ENCODE measurements at regions not wholly inside any gene's neighbourhood (a gene's known extent, or its start where the extent isn't known, plus 50 kb on each side); places are given as distances from the start of the nearest gene placed in this dataset.
"Not testable (repeated sequence)": the region's sequence is repeated elsewhere in the genome, so short reads cannot be mapped to it uniquely, and the experiment has no call there.

- peak; percentile 39 for DNase-seq (ENCODE audit: low read depth, low spot score)
Measured at GRCh38 chr5:166781737-166782136, 1509.7 kb upstream of the WWC1 start.

- no peak for DNase-seq (ENCODE audit: low read depth, low spot score)
Measured at GRCh38 chr5:166784545-166785078, 1506.8 kb upstream of the WWC1 start.

- DNase-seq (ENCODE audit: low read depth, low spot score), result no peak
Measured at GRCh38 chr5:166786178-166786577, 1505.3 kb upstream of the WWC1 start.

- no peak for DNase-seq (ENCODE audit: low read depth, low spot score)
Measured at GRCh38 chr5:166786889-166787288, 1504.6 kb upstream of the WWC1 start.

GRCh38 chr5:166788050-166788449 is 1503.4 kb upstream of the WWC1 start:
- no peak for DNase-seq (ENCODE audit: low read depth, low spot score)

- DNase-seq (ENCODE audit: low read depth, low spot score), result no peak
Measured at GRCh38 chr5:166795756-166796155, 1495.7 kb upstream of the WWC1 start.

- DNase-seq (ENCODE audit: low read depth, low spot score), result no peak
Measured at GRCh38 chr5:166803058-166803457, 1488.4 kb upstream of the WWC1 start.

GRCh38 chr5:166804223-166804622 is 1487.2 kb upstream of the WWC1 start:
- not testable (repeated sequence) for DNase-seq (ENCODE audit: low read depth, low spot score)

- not testable (repeated sequence) for DNase-seq (ENCODE audit: low read depth, low spot score)
Measured at GRCh38 chr5:166804693-166805092, 1486.8 kb upstream of the WWC1 start.

- DNase-seq (ENCODE audit: low read depth, low spot score), result not testable (repeated sequence)
Measured at GRCh38 chr5:166810093-166810658, 1481.3 kb upstream of the WWC1 start.

GRCh38 chr5:166810721-166811120 is 1480.7 kb upstream of the WWC1 start:
- no peak for DNase-seq (ENCODE audit: low read depth, low spot score)

GRCh38 chr5:166823360-166823759 is 1468.1 kb upstream of the WWC1 start:
- DNase-seq (ENCODE audit: low read depth, low spot score), result no peak

- peak; percentile 14 for DNase-seq (ENCODE audit: low read depth, low spot score)
Measured at GRCh38 chr5:166834246-166834645, 1457.2 kb upstream of the WWC1 start.

GRCh38 chr5:166845044-166845443 is 1446.4 kb upstream of the WWC1 start:
- DNase-seq (ENCODE audit: low read depth, low spot score), result peak; percentile 62

GRCh38 chr5:166856791-166857190 is 1434.7 kb upstream of the WWC1 start:
- no peak for DNase-seq (ENCODE audit: low read depth, low spot score)

GRCh38 chr5:166860426-166860825 is 1431.0 kb upstream of the WWC1 start:
- DNase-seq (ENCODE audit: low read depth, low spot score), result no peak

- DNase-seq (ENCODE audit: low read depth, low spot score), result no peak
Measured at GRCh38 chr5:166862581-166862980, 1428.9 kb upstream of the WWC1 start.

GRCh38 chr5:166865206-166865605 is 1426.2 kb upstream of the WWC1 start:
- no peak for DNase-seq (ENCODE audit: low read depth, low spot score)

GRCh38 chr5:166880456-166880855 is 1411.0 kb upstream of the WWC1 start:
- no peak for DNase-seq (ENCODE audit: low read depth, low spot score)

GRCh38 chr5:166881802-166882201 is 1409.6 kb upstream of the WWC1 start:
- DNase-seq (ENCODE audit: low read depth, low spot score), result no peak

- DNase-seq (ENCODE audit: low read depth, low spot score), result peak; percentile 64
Measured at GRCh38 chr5:166883016-166883415, 1408.4 kb upstream of the WWC1 start.

- no peak for DNase-seq (ENCODE audit: low read depth, low spot score)
Measured at GRCh38 chr5:166898166-166898565, 1393.3 kb upstream of the WWC1 start.

GRCh38 chr5:166899343-166899742 is 1392.1 kb upstream of the WWC1 start:
- DNase-seq (ENCODE audit: low read depth, low spot score), result no peak

GRCh38 chr5:166904571-166904970 is 1386.9 kb upstream of the WWC1 start:
- DNase-seq (ENCODE audit: low read depth, low spot score), result no peak
